OCI-LY7 (cell line): ENCODE measurements at regions not wholly inside any gene's neighbourhood (a gene's known extent, or its start where the extent isn't known, plus 50 kb on each side); places are given as distances from the start of the nearest gene placed in this dataset.

Source experiments
- BruUV-seq: library from RNA; stranded (reverse); fragments of 400-500 nt; replicated peaks from 2 replicates; lab custom pipeline; 2021; lab: Mats Ljungman, UMichigan
- CTCF ChIA-PET: fragments of 300-600 bp; sonication (Branson Sonifier 250); formaldehyde crosslinking; loops from one replicate; lab custom pipeline; 2022; ENCODE audit warnings: antibody characterized with exemption; ENCODE audit not compliant: unreplicated experiment; lab: Charles Lee
- POLR2A ChIA-PET: fragments of 300-600 bp; sonication (Branson Sonifier 250); formaldehyde crosslinking; loops from one replicate; lab custom pipeline; 2022; ENCODE audit warnings: antibody characterized with exemption; lab: Charles Lee
- DNase-seq: peaks from one replicate; pipeline ENCODE4 v3.0.0-alpha.2; 2015; ENCODE audit warnings: low spot score
- H2AFZ ChIP-seq: fragments of 200-600 bp; sonication (generic), shearing (Covaris generic); 2 replicates; pipeline ENCODE4 v1.6.1; 2014; ENCODE audit warnings: mild to moderate bottlenecking, antibody characterized with exemption, low read length, moderate library complexity
- H3K27ac ChIP-seq: fragments of 200-600 bp; sonication (generic); 2 replicates; pipeline ENCODE4 v1.5.1; 2014; ENCODE audit warnings: mixed run types, low read depth, mild to moderate bottlenecking, moderate library complexity, low read length, inconsistent platforms; ENCODE audit not compliant: poor library complexity, severe bottlenecking
- H3K36me3 ChIP-seq: fragments of 200-600 bp; sonication (generic); 2 replicates; pipeline ENCODE4 v1.6.1; 2014; ENCODE audit warnings: mild to moderate bottlenecking, antibody characterized with exemption, low read length, moderate library complexity, mixed read lengths; ENCODE audit not compliant: insufficient read depth
- H3K4me1 ChIP-seq: fragments of 200-600 bp; sonication (generic); 2 replicates; pipeline ENCODE4 v1.5.1; 2014; ENCODE audit warnings: mild to moderate bottlenecking, low read length; ENCODE audit not compliant: insufficient read depth, poor library complexity, severe bottlenecking
- H3K4me2 ChIP-seq: fragments of 200-600 bp; sonication (generic); 2 replicates; pipeline ENCODE4 v1.6.1; 2014; ENCODE audit warnings: mild to moderate bottlenecking, low read length
- H3K4me3 ChIP-seq: fragments of 200-600 bp; sonication (generic); 2 replicates; pipeline ENCODE4 v1.5.1; 2014; ENCODE audit warnings: mild to moderate bottlenecking, low read depth, low read length; ENCODE audit not compliant: poor library complexity, severe bottlenecking
- H3K79me2 ChIP-seq: fragments of 200-600 bp; sonication (generic); 2 replicates; pipeline ENCODE4 v1.6.1; 2016; ENCODE audit warnings: low read depth, mild to moderate bottlenecking, low read length, moderate library complexity, mixed read lengths; ENCODE audit not compliant: insufficient read depth
- H3K9me2 ChIP-seq: fragments of 200-600 bp; sonication (generic); 2 replicates; pipeline ENCODE4 v1.6.1; 2016; ENCODE audit warnings: mild to moderate bottlenecking, low read length, mixed read lengths; ENCODE audit not compliant: insufficient read depth
- H3K9me3 ChIP-seq: fragments of 200-600 bp; sonication (generic); 2 replicates; pipeline ENCODE4 v1.6.1; 2014; ENCODE audit warnings: mild to moderate bottlenecking, mixed run types, low read length, mixed read lengths
- H4K20me1 ChIP-seq: fragments of 200-600 bp; sonication (generic); 2 replicates; pipeline ENCODE4 v1.6.1; 2014; ENCODE audit warnings: mild to moderate bottlenecking, antibody characterized with exemption, low read length, moderate library complexity, mixed read lengths; ENCODE audit not compliant: insufficient read depth
- EZH2phosphoT487 ChIP-seq: fragments of 200-600 bp; sonication (generic); IDR thresholded peaks from 2 replicates; pipeline ENCODE4 v1.6.1; 2018; ENCODE audit warnings: low read depth, borderline replicate concordance, mild to moderate bottlenecking, mixed run types, antibody characterized with exemption, low read length, moderate library complexity, mixed read lengths
- intact Hi-C: fragments of 100-400 bp; cut with micrococcal nuclease; formaldehyde crosslinking; loops from one replicate; pipeline ENCODE4 v1.10.0; 2022; ENCODE audit not compliant: unreplicated experiment
- TF ChIP-seq, protein P1 (sequence below): fragments of 200-600 bp; sonication (generic); conservative IDR thresholded peaks from 2 replicates; pipeline ENCODE4 v1.5.1; 2014; ENCODE audit warnings: mild to moderate bottlenecking, antibody characterized with exemption, low read length, moderate library complexity, mixed read lengths

DNA sequence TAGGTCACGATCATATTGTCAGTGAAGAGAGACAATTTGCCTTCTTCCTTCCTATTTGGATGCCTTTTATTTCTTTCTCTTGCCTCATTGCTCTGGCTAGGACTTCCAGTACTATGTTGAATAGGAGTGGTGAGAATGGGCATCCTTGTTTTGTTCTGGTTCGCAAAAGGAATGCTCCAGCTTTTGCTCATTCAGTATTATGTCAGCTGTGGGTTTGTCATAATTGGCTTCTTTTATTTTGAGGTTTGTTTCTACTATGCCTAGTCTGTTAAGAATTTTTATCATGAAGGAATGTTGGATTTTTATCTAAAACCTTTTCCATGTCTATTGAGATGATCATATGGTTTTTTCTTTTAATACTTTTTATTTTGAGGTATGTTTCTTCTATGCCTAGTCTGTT is 152.3 kb upstream of the MAD2L1 start:
- H3K4me3 ChIP-seq = no peak overlapping the region
- H3K36me3 ChIP-seq = no peaks in the 10 kb centered on the region
- no peaks in the 10 kb centered on the region for H3K9me2 ChIP-seq
- no peaks in the 10 kb centered on the region for H3K4me1 ChIP-seq
- ChIA-PET CTCF (no interaction called here), POLR2A (interaction anchor here (0.9 kb wide), 1 partner anchor 10 kb away, joined by 3 read pairs; no protein-coding TSS in a partner anchor)
- no peak for DNase-seq
- no peak overlapping the region for H2AFZ ChIP-seq
- H3K79me2 ChIP-seq = no peaks in the 10 kb centered on the region
- TF ChIP-seq, protein P1, sequence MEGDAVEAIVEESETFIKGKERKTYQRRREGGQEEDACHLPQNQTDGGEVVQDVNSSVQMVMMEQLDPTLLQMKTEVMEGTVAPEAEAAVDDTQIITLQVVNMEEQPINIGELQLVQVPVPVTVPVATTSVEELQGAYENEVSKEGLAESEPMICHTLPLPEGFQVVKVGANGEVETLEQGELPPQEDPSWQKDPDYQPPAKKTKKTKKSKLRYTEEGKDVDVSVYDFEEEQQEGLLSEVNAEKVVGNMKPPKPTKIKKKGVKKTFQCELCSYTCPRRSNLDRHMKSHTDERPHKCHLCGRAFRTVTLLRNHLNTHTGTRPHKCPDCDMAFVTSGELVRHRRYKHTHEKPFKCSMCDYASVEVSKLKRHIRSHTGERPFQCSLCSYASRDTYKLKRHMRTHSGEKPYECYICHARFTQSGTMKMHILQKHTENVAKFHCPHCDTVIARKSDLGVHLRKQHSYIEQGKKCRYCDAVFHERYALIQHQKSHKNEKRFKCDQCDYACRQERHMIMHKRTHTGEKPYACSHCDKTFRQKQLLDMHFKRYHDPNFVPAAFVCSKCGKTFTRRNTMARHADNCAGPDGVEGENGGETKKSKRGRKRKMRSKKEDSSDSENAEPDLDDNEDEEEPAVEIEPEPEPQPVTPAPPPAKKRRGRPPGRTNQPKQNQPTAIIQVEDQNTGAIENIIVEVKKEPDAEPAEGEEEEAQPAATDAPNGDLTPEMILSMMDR = no peak
- TF ChIP-seq EZH2phosphoT487 = no peak
- no TSS peak for BruUV-seq
- intact Hi-C loops = no loop called here
- H3K9me3 ChIP-seq = no peaks in the 10 kb centered on the region
- no peaks in the 10 kb centered on the region for H4K20me1 ChIP-seq
- H3K4me2 ChIP-seq = no peak overlapping the region
- H3K27ac ChIP-seq = no peak overlapping the region

DNA sequence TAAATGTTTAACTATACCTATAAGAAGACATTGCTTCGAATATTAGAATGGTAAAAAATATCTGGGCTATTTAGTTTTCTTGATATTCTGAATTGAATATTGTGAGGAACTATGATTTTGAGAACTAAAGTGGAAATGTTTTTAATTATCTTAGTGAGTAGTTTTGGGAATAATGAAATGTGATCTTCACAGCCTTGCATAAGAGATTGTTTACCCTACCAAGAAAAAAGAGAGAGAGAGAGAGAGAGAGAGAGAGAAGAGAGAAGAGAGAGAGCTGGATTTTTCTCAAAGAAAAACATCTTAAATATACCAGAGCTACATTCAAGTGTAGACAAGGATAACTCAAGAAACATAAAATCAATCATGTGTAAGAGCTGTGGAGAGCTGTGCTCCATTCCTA is 148.7 kb upstream of the MAD2L1 start:
- H3K79me2 ChIP-seq = no peaks in the 10 kb centered on the region
- no peaks in the 10 kb centered on the region for H3K4me1 ChIP-seq
- intact Hi-C loops = no loop called here
- DNase-seq = no peak
- ChIA-PET CTCF (no interaction called here), POLR2A (interaction anchor here (0.7 to 1.3 kb wide), 2 partner anchors 8 to 518 kb away, joined by 3 read pairs; no protein-coding TSS in a partner anchor)
- no TSS peak for BruUV-seq
- no peaks in the 10 kb centered on the region for H3K9me2 ChIP-seq
- no peak overlapping the region for H3K27ac ChIP-seq
- TF ChIP-seq EZH2phosphoT487 = no peak
- TF ChIP-seq, protein P1 = no peak
- H3K4me2 ChIP-seq = no peak overlapping the region
- H2AFZ ChIP-seq = no peak overlapping the region
- no peaks in the 10 kb centered on the region for H3K9me3 ChIP-seq
- no peaks in the 10 kb centered on the region for H4K20me1 ChIP-seq
- H3K36me3 ChIP-seq = no peaks in the 10 kb centered on the region
- H3K4me3 ChIP-seq = no peak overlapping the region

DNA sequence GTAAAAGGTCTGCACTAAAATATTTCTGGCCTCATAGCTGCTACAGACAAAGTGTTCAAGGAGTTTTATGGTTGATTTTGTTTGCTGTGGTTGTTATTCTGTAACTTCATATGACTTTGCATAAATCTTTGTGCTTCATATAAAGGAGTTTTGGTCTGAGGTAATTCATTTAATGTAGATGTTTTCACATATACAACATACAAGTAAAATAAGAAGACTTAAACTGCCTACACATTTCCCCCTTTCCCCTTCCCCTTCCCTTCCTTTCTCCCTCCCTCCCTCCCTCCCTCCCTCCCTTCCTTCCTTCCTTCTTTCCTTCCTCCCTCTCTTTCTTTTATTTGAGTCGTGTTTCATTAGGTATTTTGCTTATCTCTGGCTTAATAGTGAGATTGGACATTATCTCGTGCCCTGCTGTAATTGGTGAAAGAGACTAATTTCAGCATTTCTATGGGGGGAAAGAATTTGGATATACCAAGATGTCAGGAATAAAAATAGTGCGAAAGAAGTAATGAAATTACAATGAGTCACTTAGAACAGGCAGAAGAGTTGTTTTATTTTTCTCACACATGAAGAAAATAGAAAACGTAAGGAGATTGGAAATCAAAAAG is 144.9 kb upstream of the MAD2L1 start:
- Histone ChIP-seq H2AFZ (no peak overlapping the region), H3K4me3 (no peak overlapping the region), H3K4me1 (no peaks in the 10 kb centered on the region), H3K9me3 (no peaks in the 10 kb centered on the region), H3K9me2 (no peaks in the 10 kb centered on the region), H3K36me3 (no peaks in the 10 kb centered on the region), H3K27ac (no peak overlapping the region), H4K20me1 (no peaks in the 10 kb centered on the region), H3K4me2 (no peak overlapping the region), H3K79me2 (no peaks in the 10 kb centered on the region)
- TF ChIP-seq, protein P1 = no peak
- no peak for TF ChIP-seq EZH2phosphoT487
- intact Hi-C loops = no loop called here
- POLR2A ChIA-PET = no interaction called here
- CTCF ChIA-PET = no interaction called here
- DNase-seq = no peak
- no TSS peak for BruUV-seq
